GM23248 (cell line): ENCODE measurements at regions not wholly inside any gene's neighbourhood (a gene's known extent, or its start where the extent isn't known, plus 50 kb on each side); places are given as distances from the start of the nearest gene placed in this dataset.
A peak's percentile ranks its signal among the peaks of the same experiment; 100 is the strongest.

Source experiments
- DNase-seq: peaks from one replicate; pipeline ENCODE4 v3.0.0-alpha.2; 2015
- H2AFZ ChIP-seq: fragments of 200-600 bp; sonication (generic); 2 replicates; pipeline ENCODE4 v1.6.1; 2016; ENCODE audit warnings: antibody characterized with exemption
- H3F3A ChIP-seq: fragments of 200-600 bp; sonication (generic); 2 replicates; pipeline ENCODE4 v1.6.1; 2016; ENCODE audit warnings: mild to moderate bottlenecking, antibody characterized with exemption, mixed run types; ENCODE audit not compliant: insufficient read depth
- H3K27ac ChIP-seq: fragments of 200-600 bp; sonication (generic); 2 replicates; pipeline ENCODE4 v1.5.1; 2016; ENCODE audit warnings: mild to moderate bottlenecking
- H3K27me3 ChIP-seq: fragments of 200-600 bp; sonication (generic); replicated peaks from 2 replicates; pipeline ENCODE4 v1.6.1; 2016; ENCODE audit warnings: mild to moderate bottlenecking; ENCODE audit not compliant: insufficient read depth
- H3K36me3 ChIP-seq: fragments of 200-600 bp; sonication (generic); 2 replicates; pipeline ENCODE4 v1.6.1; 2016; ENCODE audit warnings: low read depth, mild to moderate bottlenecking
- H3K4me1 ChIP-seq: fragments of 200-600 bp; sonication (generic); 2 replicates; pipeline ENCODE4 v1.6.1; 2016; ENCODE audit warnings: mild to moderate bottlenecking; ENCODE audit not compliant: insufficient read depth
- H3K4me2 ChIP-seq: fragments of 200-600 bp; sonication (generic); one replicate; pipeline ENCODE4 v1.6.1; 2016; ENCODE audit warnings: mild to moderate bottlenecking; ENCODE audit not compliant: unreplicated experiment
- H3K4me3 ChIP-seq: fragments of 200-600 bp; sonication (generic); 2 replicates; pipeline ENCODE4 v1.5.1; 2016; ENCODE audit warnings: mild to moderate bottlenecking
- H3K79me2 ChIP-seq: fragments of 200-600 bp; sonication (generic); 2 replicates; pipeline ENCODE4 v1.6.1; 2016; ENCODE audit warnings: mild to moderate bottlenecking; ENCODE audit not compliant: insufficient read depth
- H3K9ac ChIP-seq: fragments of 200-600 bp; sonication (generic); 2 replicates; pipeline ENCODE4 v1.6.1; 2016; ENCODE audit warnings: mild to moderate bottlenecking
- H3K9me2 ChIP-seq: fragments of 200-600 bp; sonication (generic); 2 replicates; pipeline ENCODE4 v1.6.1; 2016; ENCODE audit warnings: mixed run types, mild to moderate bottlenecking, moderate library complexity; ENCODE audit not compliant: insufficient read depth
- H3K9me3 ChIP-seq: fragments of 200-600 bp; sonication (generic); one replicate; pipeline ENCODE4 v1.6.1; 2017; ENCODE audit warnings: low read depth
- H4K20me1 ChIP-seq: fragments of 200-600 bp; sonication (generic); 2 replicates; pipeline ENCODE4 v1.6.0; 2016; ENCODE audit not compliant: insufficient read depth
- EZH2 ChIP-seq: fragments of 200-600 bp; sonication (generic); IDR thresholded peaks from 2 replicates; pipeline ENCODE4 v1.6.1; 2018; ENCODE audit warnings: antibody characterized with exemption, mild to moderate bottlenecking; ENCODE audit not compliant: insufficient read depth, poor library complexity, severe bottlenecking
- EZH2phosphoT487 ChIP-seq: fragments of 200-600 bp; sonication (generic); IDR thresholded peaks from 2 replicates; pipeline ENCODE4 v1.6.1; 2018; ENCODE audit warnings: antibody characterized with exemption, moderate library complexity, mild to moderate bottlenecking, low read depth; ENCODE audit not compliant: insufficient read depth
- WGBS, 2 experiments: methylation state at CpG; one replicate each; pipeline ENCODE4 v1.1.6; 2015 to 2017; ENCODE audit warnings: low lambda C conversion rate in 2 of 2, low coverage in 1 of 2; ENCODE audit errors: missing lambda C conversion rate in 2 of 2; 5-methylcytosine and 5-hydroxymethylcytosine counted together
- in situ Hi-C: fragments of 300-500 bp; cut with MboI; formaldehyde crosslinking; loops from 2 replicates; pipeline ENCODE4 v1.15.0; 2020

DNA sequence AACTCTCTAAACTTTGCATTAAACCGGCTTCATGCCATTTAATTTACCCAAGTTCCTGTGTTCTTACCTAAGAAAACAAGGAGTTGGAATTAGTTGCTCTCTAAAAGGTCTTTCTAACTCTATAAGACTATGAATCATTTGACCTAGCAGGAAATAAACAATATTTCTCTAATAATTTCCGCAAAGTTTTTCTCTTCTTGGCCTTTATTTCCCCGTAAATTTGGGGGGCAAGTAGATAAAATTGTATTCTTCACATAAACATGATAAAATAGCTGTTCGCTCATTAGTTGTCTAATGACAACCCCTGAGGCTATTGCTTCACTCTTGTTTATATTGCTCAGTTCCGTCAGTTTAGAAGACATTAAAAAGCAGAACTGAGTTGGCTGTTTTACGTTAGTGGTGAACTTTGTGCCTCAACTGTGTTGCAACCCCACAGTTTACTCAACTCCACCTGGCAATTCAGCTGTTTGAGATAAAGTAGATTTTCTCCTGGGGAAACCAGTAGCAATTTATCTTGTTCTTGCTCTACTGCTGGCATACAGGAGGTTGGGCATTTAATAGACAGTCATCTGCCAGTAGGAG lies 74.7 kb downstream of the BTG1 start:
- no peaks in the 10 kb centered on the region for H3K79me2 ChIP-seq
- no peak overlapping the region for H3K4me2 ChIP-seq
- WGBS, 2 experiments: 90 to 91% methylated on average over 6 of the region's 6 CpGs

DNA sequence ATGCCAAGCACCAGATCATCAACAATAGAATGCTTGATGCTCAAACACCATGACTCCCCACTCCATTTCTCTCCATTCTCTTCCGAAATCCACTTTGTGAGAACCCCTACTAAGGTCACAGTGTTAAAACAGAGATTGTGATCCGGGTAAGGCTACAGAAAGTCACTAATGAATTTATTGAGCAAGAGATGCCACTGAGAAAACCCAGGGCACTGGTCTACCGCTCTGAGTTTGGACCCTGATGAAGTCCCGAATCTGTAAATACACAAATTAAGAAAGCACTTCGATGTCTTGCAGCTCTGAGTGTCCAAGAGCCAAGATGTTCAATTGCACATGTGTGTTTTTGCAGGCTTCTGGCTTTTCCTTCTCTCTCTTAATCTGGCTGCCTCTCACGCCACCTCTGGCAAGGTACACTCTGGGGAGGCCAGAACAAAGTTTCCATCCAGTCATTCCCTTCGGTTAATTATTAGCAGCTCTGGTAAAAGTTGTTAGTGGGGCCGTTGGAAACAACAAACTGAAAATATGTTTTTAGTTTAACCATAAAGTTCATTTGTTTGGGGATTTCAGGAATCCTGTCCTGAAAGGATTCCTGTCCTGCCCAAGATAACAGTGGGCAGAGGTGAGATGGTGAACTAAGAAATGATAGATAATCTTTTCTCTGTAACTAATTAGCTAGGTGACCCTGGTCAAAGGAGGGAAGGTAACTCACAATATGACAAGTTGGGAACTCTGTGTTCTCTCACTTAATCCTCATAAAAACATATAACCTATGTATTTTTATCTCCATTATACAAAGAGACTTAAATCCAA lies 75.4 kb downstream of the BTG1 start:
- H3K9ac ChIP-seq: no peak overlapping the region
- no peak overlapping the region for H3K4me2 ChIP-seq
- 38 to 44% methylated on average over 8 of the region's 8 CpGs for WGBS, 2 experiments
- no peaks in the 10 kb centered on the region for H3K9me2 ChIP-seq
- H3F3A ChIP-seq: peaks cover 5% of the 10 kb centered on the region
- no peaks in the 10 kb centered on the region for H3K27me3 ChIP-seq
- no peaks in the 10 kb centered on the region for H3K36me3 ChIP-seq
- H3K27ac ChIP-seq: no peak overlapping the region
- TF ChIP-seq EZH2phosphoT487 (no peak), EZH2 (no peak)
- DNase-seq: no peak
- peaks cover 15% of the 10 kb centered on the region for H3K4me1 ChIP-seq
- peak overlapping the region; percentile 48; the same call in 1 of the 2 replicates for H2AFZ ChIP-seq
- no peaks in the 10 kb centered on the region for H4K20me1 ChIP-seq
- no peaks in the 10 kb centered on the region for H3K79me2 ChIP-seq
- no peaks in the 10 kb centered on the region for H3K9me3 ChIP-seq
- no peak overlapping the region for H3K4me3 ChIP-seq
- in situ Hi-C loops: no loop called here

More for the DNA sequence above, 74.7 kb downstream of the BTG1 start:
- Histone ChIP-seq H3K27ac (no peak overlapping the region), H4K20me1 (no peaks in the 10 kb centered on the region), H3K9me3 (no peaks in the 10 kb centered on the region), H3K4me1 (peaks cover 15% of the 10 kb centered on the region), H3K9ac (no peak overlapping the region), H3F3A (peaks cover 12% of the 10 kb centered on the region), H3K36me3 (no peaks in the 10 kb centered on the region), H2AFZ (no peak overlapping the region), H3K4me3 (no peak overlapping the region), H3K27me3 (no peaks in the 10 kb centered on the region), H3K9me2 (no peaks in the 10 kb centered on the region)
- TF ChIP-seq EZH2 (no peak), EZH2phosphoT487 (no peak)
- in situ Hi-C loops: no loop called here
- DNase-seq: no peak

DNA sequence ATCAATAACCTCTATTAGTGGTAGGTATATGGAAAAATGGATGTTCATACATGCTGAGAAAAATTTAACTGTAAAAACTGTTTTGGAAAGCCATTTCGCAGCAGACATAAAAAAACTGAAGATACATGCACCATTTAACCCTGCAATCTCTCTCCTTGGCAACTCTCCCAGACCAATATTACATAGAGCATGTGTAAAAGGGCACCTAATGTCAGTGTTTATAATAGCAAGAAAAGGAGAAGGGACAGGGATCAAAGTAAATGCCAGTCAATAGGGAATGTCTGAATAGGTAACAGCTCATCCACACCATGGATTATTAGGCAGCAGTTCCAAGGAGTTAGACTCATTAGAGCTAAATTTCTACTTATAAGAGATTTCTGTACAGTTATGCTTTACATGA lies 77.2 kb downstream of the BTG1 start:
- Histone ChIP-seq H2AFZ (no peak overlapping the region), H3K79me2 (no peaks in the 10 kb centered on the region), H3K27ac (no peak overlapping the region), H3K9me2 (no peaks in the 10 kb centered on the region), H3K4me1 (peaks cover 23% of the 10 kb centered on the region), H3K4me3 (no peak overlapping the region), H3K36me3 (no peaks in the 10 kb centered on the region), H3K9me3 (no peaks in the 10 kb centered on the region), H3K4me2 (no peak overlapping the region), H4K20me1 (no peaks in the 10 kb centered on the region), H3F3A (peaks cover 7% of the 10 kb centered on the region; the same call in 1 of the 2 replicates), H3K27me3 (no peaks in the 10 kb centered on the region), H3K9ac (no peak overlapping the region)
- WGBS, 2 experiments: 94 to 95% methylated on average over 1 of the region's 1 CpG
- TF ChIP-seq EZH2 (no peak), EZH2phosphoT487 (no peak)
- in situ Hi-C loops: no loop called here
- DNase-seq: no peak

DNA sequence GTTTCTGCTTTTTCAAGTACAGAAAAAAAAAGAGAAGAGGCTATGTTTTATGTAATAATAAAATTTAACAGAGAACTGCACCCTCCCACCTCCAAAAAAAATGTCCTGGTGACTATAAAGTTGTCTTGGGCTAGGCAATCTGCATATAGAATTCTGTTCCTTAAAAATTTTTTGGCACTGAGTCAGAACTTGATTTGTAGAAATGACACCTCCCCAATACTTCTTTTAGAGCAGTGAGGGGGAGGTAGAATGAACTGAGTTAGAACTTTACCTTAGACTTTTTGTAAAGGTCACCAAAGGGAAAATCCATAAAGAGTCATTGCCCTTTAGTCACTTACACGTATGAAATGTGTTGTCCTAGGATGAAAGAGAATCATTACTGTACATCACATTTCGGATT lies 80.0 kb downstream of the BTG1 start:
- in situ Hi-C loops: no loop called here
- peak; percentile 17 for DNase-seq
- H3K9me2 ChIP-seq: no peaks in the 10 kb centered on the region
- no peaks in the 10 kb centered on the region for H3K79me2 ChIP-seq
- 55 to 65% methylated on average over 2 of the region's 2 CpGs for WGBS, 2 experiments
- peak overlapping the region; percentile 50; the same call in 1 of the 2 replicates for H3K4me3 ChIP-seq
- H3K36me3 ChIP-seq: no peaks in the 10 kb centered on the region
- peak overlapping the region; percentile 74; the same call in 1 of the 2 replicates for H2AFZ ChIP-seq
- peaks cover 10% of the 10 kb centered on the region; the same call in 1 of the 2 replicates for H3F3A ChIP-seq
- H4K20me1 ChIP-seq: no peaks in the 10 kb centered on the region
- no peak for TF ChIP-seq EZH2phosphoT487
- TF ChIP-seq EZH2: no peak
- H3K27me3 ChIP-seq: no peaks in the 10 kb centered on the region
- no peaks in the 10 kb centered on the region for H3K9me3 ChIP-seq
- no peak overlapping the region for H3K9ac ChIP-seq
- H3K27ac ChIP-seq: peak overlapping the region; percentile 44
- H3K4me1 ChIP-seq: peaks cover 29% of the 10 kb centered on the region
- H3K4me2 ChIP-seq: peak overlapping the region; percentile 60
